NCI-H2107 (cell line): ENCODE measurements at regions not wholly inside any gene's neighbourhood (a gene's known extent, or its start where the extent isn't known, plus 50 kb on each side); places are given as distances from the start of the nearest gene placed in this dataset.
"Not testable (repeated sequence)": the region's sequence is repeated elsewhere in the genome, so short reads cannot be mapped to it uniquely, and the experiment has no call there.

Experiments
- DNase-seq: peaks from one replicate; lab custom pipeline; 2025; lab: John Stamatoyannopoulos, UW

GRCh38 chr5:124963236-124963919 lies 216.9 kb upstream of the ZNF608 start:
- no peak for DNase-seq

GRCh38 chr5:124966741-124967140 lies 220.3 kb upstream of the ZNF608 start:
- DNase-seq = not testable (repeated sequence)

GRCh38 chr5:124970381-124970780 lies 223.9 kb upstream of the ZNF608 start:
- DNase-seq = not testable (repeated sequence)

- DNase-seq = no peak
These were observed 226.3 kb upstream of the ZNF608 start for GRCh38 chr5:124972703-124973102.

GRCh38 chr5:124973661-124974060 lies 227.2 kb upstream of the ZNF608 start:
- DNase-seq = no peak

GRCh38 chr5:124976086-124976485 lies 229.6 kb upstream of the ZNF608 start:
- DNase-seq = no peak

GRCh38 chr5:124979251-124979650 lies 232.8 kb upstream of the ZNF608 start:
- DNase-seq = no peak

- DNase-seq = peak; percentile 34
These were observed 233.9 kb upstream of the ZNF608 start for GRCh38 chr5:124980163-124980941.

- DNase-seq = no peak
These were observed 235.5 kb upstream of the ZNF608 start for GRCh38 chr5:124981901-124982300.

GRCh38 chr5:124986170-124986569 lies 239.7 kb upstream of the ZNF608 start:
- no peak for DNase-seq

GRCh38 chr5:124986667-124987066 lies 240.2 kb upstream of the ZNF608 start:
- no peak for DNase-seq

GRCh38 chr5:124987786-124988185 lies 241.3 kb upstream of the ZNF608 start:
- not testable (repeated sequence) for DNase-seq

GRCh38 chr5:124990723-124991122 lies 244.3 kb upstream of the ZNF608 start:
- DNase-seq = no peak

- no peak for DNase-seq
These were observed 249.0 kb upstream of the ZNF608 start for GRCh38 chr5:124995421-124995820.

- no peak for DNase-seq
These were observed 249.8 kb upstream of the ZNF608 start for GRCh38 chr5:124996023-124996763.

GRCh38 chr5:124996764-124997077 lies 250.3 kb upstream of the ZNF608 start:
- DNase-seq = no peak

GRCh38 chr5:124997186-124997893 lies 250.9 kb upstream of the ZNF608 start:
- DNase-seq = no peak

- no peak for DNase-seq
These were observed 252.1 kb upstream of the ZNF608 start for GRCh38 chr5:124998520-124998919.

GRCh38 chr5:125002727-125003598 lies 256.5 kb upstream of the ZNF608 start:
- no peak for DNase-seq

- DNase-seq = no peak
These were observed 257.6 kb upstream of the ZNF608 start for GRCh38 chr5:125004009-125004408.

GRCh38 chr5:125005266-125005665 lies 258.8 kb upstream of the ZNF608 start:
- DNase-seq = no peak
